ENCODE measurements at regions not wholly inside any gene's neighbourhood (a gene's known extent, or its start where the extent isn't known, plus 50 kb on each side); places are given as distances from the start of the nearest gene placed in this dataset.

GRCh38 chr10:78760463-78761310 is 308.1 kb upstream of the ZMIZ1 start:
- Histone ChIP-seq H3K4me3 (no peak overlapping the region), H3K36me3 (no peaks in the 10 kb centered on the region), H3K4me1 (ENCODE audit: control insufficient read depth in 1 of 2, low read depth in 2 of 2) (peaks cover 13 to 38% of the 10 kb centered on the region in 2 donors)

GRCh38 chr10:78761311-78761781 is 307.4 kb upstream of the ZMIZ1 start:
- no peak overlapping the region for H3K4me3 ChIP-seq
- no peaks in the 10 kb centered on the region for H3K27me3 ChIP-seq (replicated peaks; ENCODE audit: insufficient read depth)
- ATAC-seq (ENCODE audit: insufficient number of reproducible peaks, low FRiP score, low read depth) (no peak), DNase-seq (ENCODE audit: low spot score) (no peak)
- TF ChIP-seq CTCF (IDR thresholded peaks at IDR 0.05) = no peak
- H3K9me3 ChIP-seq = no peaks in the 10 kb centered on the region
- H3K27ac ChIP-seq = no peak overlapping the region
- peaks cover 13 to 33% of the 10 kb centered on the region in 2 donors for H3K4me1 ChIP-seq (ENCODE audit: control insufficient read depth in 1 of 2, low read depth in 2 of 2)
- H3K36me3 ChIP-seq = no peaks in the 10 kb centered on the region

More at GRCh38 chr10:78760463-78761310, 308.1 kb upstream of the ZMIZ1 start:
- no peak for TF ChIP-seq CTCF (IDR thresholded peaks at IDR 0.05)
- no peaks in the 10 kb centered on the region for H3K9me3 ChIP-seq
- no peak for ATAC-seq (ENCODE audit: insufficient number of reproducible peaks, low FRiP score, low read depth)
- H3K27me3 ChIP-seq (replicated peaks; ENCODE audit: insufficient read depth) = no peaks in the 10 kb centered on the region
- no peak for DNase-seq (ENCODE audit: low spot score)
- no peak overlapping the region for H3K27ac ChIP-seq

GRCh38 chr10:78762086-78762630 is 306.6 kb upstream of the ZMIZ1 start:
- no peaks in the 10 kb centered on the region for H3K36me3 ChIP-seq
- no peak for TF ChIP-seq CTCF (IDR thresholded peaks at IDR 0.05)

GRCh38 chr10:78763234-78763633 is 305.5 kb upstream of the ZMIZ1 start:
- Histone ChIP-seq H3K4me1 (ENCODE audit: control insufficient read depth in 1 of 2, low read depth in 2 of 2) (peaks cover 10 to 21% of the 10 kb centered on the region in 2 donors), H3K4me3 (peak overlapping the region; percentile 27), H3K36me3 (no peaks in the 10 kb centered on the region), H3K27me3 (replicated peaks; ENCODE audit: insufficient read depth) (no peaks in the 10 kb centered on the region), H3K27ac (peak overlapping the region; percentile 60 to 63), H3K9me3 (no peaks in the 10 kb centered on the region)
- TF ChIP-seq CTCF (IDR thresholded peaks at IDR 0.05) = no peak
- ATAC-seq (ENCODE audit: insufficient number of reproducible peaks, low FRiP score, low read depth) (no peak), DNase-seq (ENCODE audit: low spot score) (no peak)

More at GRCh38 chr10:78762086-78762630, 306.6 kb upstream of the ZMIZ1 start:
- H3K4me3 ChIP-seq = no peak overlapping the region
- peaks cover 11 to 25% of the 10 kb centered on the region in 2 donors for H3K4me1 ChIP-seq (ENCODE audit: control insufficient read depth in 1 of 2, low read depth in 2 of 2)
- ATAC-seq (ENCODE audit: insufficient number of reproducible peaks, low FRiP score, low read depth) (no peak), DNase-seq (ENCODE audit: low spot score) (no peak)
- H3K27me3 ChIP-seq (replicated peaks; ENCODE audit: insufficient read depth) = no peaks in the 10 kb centered on the region
- no peak overlapping the region for H3K27ac ChIP-seq
- no peaks in the 10 kb centered on the region for H3K9me3 ChIP-seq

- H3K4me3 ChIP-seq = peak overlapping the region; percentile 27
- H3K9me3 ChIP-seq = no peaks in the 10 kb centered on the region
- peak; percentile 41 for ATAC-seq (ENCODE audit: insufficient number of reproducible peaks, low FRiP score, low read depth)
- peaks cover 10 to 27% of the 10 kb centered on the region in 2 donors for H3K4me1 ChIP-seq (ENCODE audit: control insufficient read depth in 1 of 2, low read depth in 2 of 2)
- DNase-seq (ENCODE audit: low spot score) = no peak
- H3K27ac ChIP-seq = peak overlapping the region; percentile 60 to 63
- no peak for TF ChIP-seq CTCF (IDR thresholded peaks at IDR 0.05)
- no peaks in the 10 kb centered on the region for H3K27me3 ChIP-seq (replicated peaks; ENCODE audit: insufficient read depth)
- H3K36me3 ChIP-seq = no peaks in the 10 kb centered on the region
Observed at GRCh38 chr10:78763651-78764395, 304.9 kb upstream of the ZMIZ1 start.

Measured in thoracic aorta (tissue), 2 donors.